NOMO-1 treated with dmso at 0.1 percent for 144 hours (cell line): ENCODE measurements at regions not wholly inside any gene's neighbourhood (a gene's known extent, or its start where the extent isn't known, plus 50 kb on each side); places are given as distances from the start of the nearest gene placed in this dataset.
"Not testable (repeated sequence)": the region's sequence is repeated elsewhere in the genome, so short reads cannot be mapped to it uniquely, and the experiment has no call there.

Experiments
- DNase-seq: peaks from one replicate; lab custom pipeline; 2025; ENCODE audit not compliant: unreplicated experiment; lab: John Stamatoyannopoulos, UW

- no peak for DNase-seq
These were observed 181.6 kb upstream of the SOX14 start for GRCh38 chr3:137582484-137582883.

GRCh38 chr3:137583256-137583655 lies 180.9 kb upstream of the SOX14 start:
- no peak for DNase-seq

- no peak for DNase-seq
These were observed 175.2 kb upstream of the SOX14 start for GRCh38 chr3:137588871-137589270.

GRCh38 chr3:137595415-137595814 lies 168.7 kb upstream of the SOX14 start:
- DNase-seq: not testable (repeated sequence)

GRCh38 chr3:137610723-137611122 lies 153.4 kb upstream of the SOX14 start:
- no peak for DNase-seq

GRCh38 chr3:137612291-137612690 lies 151.8 kb upstream of the SOX14 start:
- no peak for DNase-seq

GRCh38 chr3:137615659-137616418 lies 148.3 kb upstream of the SOX14 start:
- no peak for DNase-seq

GRCh38 chr3:137641879-137642704 lies 122.0 kb upstream of the SOX14 start:
- DNase-seq: no peak

GRCh38 chr3:137642831-137643230 lies 121.3 kb upstream of the SOX14 start:
- DNase-seq: no peak

- DNase-seq: no peak
These were observed 116.9 kb upstream of the SOX14 start for GRCh38 chr3:137647179-137647578.

- DNase-seq: no peak
These were observed 94.5 kb upstream of the SOX14 start for GRCh38 chr3:137669519-137670060.

GRCh38 chr3:137687181-137687879 lies 76.8 kb upstream of the SOX14 start:
- DNase-seq: no peak

GRCh38 chr3:137692803-137693431 lies 71.2 kb upstream of the SOX14 start:
- no peak for DNase-seq

GRCh38 chr3:137693791-137694190 lies 70.3 kb upstream of the SOX14 start:
- DNase-seq: no peak

- DNase-seq: no peak
These were observed 69.3 kb upstream of the SOX14 start for GRCh38 chr3:137694836-137695235.

GRCh38 chr3:137695351-137695750 lies 68.8 kb upstream of the SOX14 start:
- DNase-seq: no peak

- no peak for DNase-seq
These were observed 55.0 kb upstream of the SOX14 start for GRCh38 chr3:137709011-137709601.

- DNase-seq: not testable (repeated sequence)
These were observed 50.1 kb upstream of the SOX14 start for GRCh38 chr3:137713965-137714364.
